Mucosa of descending colon (tissue), 3 donors: ENCODE measurements at regions not wholly inside any gene's neighbourhood (a gene's known extent, or its start where the extent isn't known, plus 50 kb on each side); places are given as distances from the start of the nearest gene placed in this dataset.

Experiments
- ATAC-seq: fragments of 200-7000 bp; cut with Tn5 transposase; one replicate; pipeline ENCODE4 v1.9.1; 2020; ENCODE audit warnings: mild to moderate bottlenecking, moderate library complexity
- DNase-seq, 3 donors: peaks; one replicate each; pipeline ENCODE4 v3.0.0-alpha.2; 2020
- H3K36me3 ChIP-seq: fragments of 200-600 bp; one replicate; pipeline ENCODE4 v1.8.0; 2021; ENCODE audit warnings: low read depth, mild to moderate bottlenecking
- H3K4me1 ChIP-seq: fragments of 200-600 bp; one replicate; pipeline ENCODE4 v1.8.0; 2021; ENCODE audit warnings: low read depth, mild to moderate bottlenecking
- H3K4me3 ChIP-seq: fragments of 200-600 bp; one replicate; pipeline ENCODE4 v1.8.0; 2021; ENCODE audit warnings: mild to moderate bottlenecking
- H3K9me3 ChIP-seq: fragments of 200-600 bp; one replicate; pipeline ENCODE4 v1.8.0; 2021; ENCODE audit warnings: mild to moderate bottlenecking
- CTCF ChIP-seq: fragments of 200-600 bp; IDR thresholded peaks from one replicate; pipeline ENCODE4 v1.8.0; 2022; ENCODE audit warnings: antibody characterized with exemption, mild to moderate bottlenecking
- intact Hi-C, 2 donors: fragments of 100-400 bp; cut with DNase I in 1 of 2; cut with micrococcal nuclease in 1 of 2; formaldehyde crosslinking; loops; one replicate each; pipeline versions ENCODE4 v1.11.0 to v1.11.1; 2022; cut with DNase I, micrococcal nuclease
- donor health status: DM: no; HTN: no; CAD: no; lungs with moderate emphysema.
- donor health status: DM: no; HTN: no; CAD: no.
- donor health status: DM: no; HTN: yes; CAD: no.

GRCh38 chr12:16927259-16927658 lies 321.3 kb upstream of the LMO3 start:
- Histone ChIP-seq H3K9me3 (peaks cover 12% of the 10 kb centered on the region), H3K36me3 (no peaks in the 10 kb centered on the region), H3K4me3 (no peak overlapping the region), H3K4me1 (no peaks in the 10 kb centered on the region)
- ATAC-seq (no peak), DNase-seq (no peak)
- intact Hi-C loops = no loop called here
- no peak for TF ChIP-seq CTCF

- Histone ChIP-seq H3K4me1 (no peaks in the 10 kb centered on the region), H3K9me3 (peaks cover 6% of the 10 kb centered on the region), H3K36me3 (no peaks in the 10 kb centered on the region), H3K4me3 (no peak overlapping the region)
- intact Hi-C loops = no loop called here
- DNase-seq (no peak), ATAC-seq (no peak)
- no peak for TF ChIP-seq CTCF
These were observed 314.5 kb upstream of the LMO3 start for GRCh38 chr12:16920451-16920850.

GRCh38 chr12:16919551-16919950 lies 313.6 kb upstream of the LMO3 start:
- no peaks in the 10 kb centered on the region for H3K4me1 ChIP-seq
- intact Hi-C loops = no loop called here
- no peaks in the 10 kb centered on the region for H3K36me3 ChIP-seq
- no peak for TF ChIP-seq CTCF
- H3K9me3 ChIP-seq = peaks cover 6% of the 10 kb centered on the region
- no peak for DNase-seq
- ATAC-seq = no peak
- no peak overlapping the region for H3K4me3 ChIP-seq

GRCh38 chr12:16914853-16915252 lies 308.9 kb upstream of the LMO3 start:
- Histone ChIP-seq H3K9me3 (no peaks in the 10 kb centered on the region), H3K36me3 (no peaks in the 10 kb centered on the region), H3K4me3 (no peak overlapping the region), H3K4me1 (no peaks in the 10 kb centered on the region)
- no peak for TF ChIP-seq CTCF
- intact Hi-C loops = no loop called here
- no peak for DNase-seq
- ATAC-seq = no peak

- H3K4me1 ChIP-seq = no peaks in the 10 kb centered on the region
- no peaks in the 10 kb centered on the region for H3K36me3 ChIP-seq
- DNase-seq = no peak
- no peak for TF ChIP-seq CTCF
- H3K9me3 ChIP-seq = no peaks in the 10 kb centered on the region
- intact Hi-C loops = no loop called here
- ATAC-seq = no peak
- H3K4me3 ChIP-seq = no peak overlapping the region
These were observed 308.0 kb upstream of the LMO3 start for GRCh38 chr12:16913832-16914490.

GRCh38 chr12:16901946-16902345 lies 296.0 kb upstream of the LMO3 start:
- TF ChIP-seq CTCF = no peak
- Histone ChIP-seq H3K4me1 (no peaks in the 10 kb centered on the region), H3K36me3 (no peaks in the 10 kb centered on the region), H3K9me3 (no peaks in the 10 kb centered on the region), H3K4me3 (no peak overlapping the region)
- intact Hi-C loops = no loop called here
- ATAC-seq = no peak
- no peak for DNase-seq
